Muscle of leg (tissue), 3 donors: ENCODE measurements at regions not wholly inside any gene's neighbourhood (a gene's known extent, or its start where the extent isn't known, plus 50 kb on each side); places are given as distances from the start of the nearest gene placed in this dataset.

Source experiments
- DNase-seq: peaks from one replicate; pipeline ENCODE4 v3.0.0; 2013
- H3K27ac ChIP-seq: one replicate; pipeline ENCODE4 v1.5.1; 2013; ENCODE audit warnings: mild to moderate bottlenecking, low read length, control low read depth
- H3K27me3 ChIP-seq: one replicate; pipeline ENCODE4 v1.6.1; 2013; ENCODE audit warnings: low read length; ENCODE audit not compliant: control insufficient read depth, insufficient read depth
- H3K36me3 ChIP-seq: one replicate; pipeline ENCODE4 v1.6.1; 2013; ENCODE audit warnings: low read length; ENCODE audit not compliant: control insufficient read depth, insufficient read depth
- H3K4me1 ChIP-seq: one replicate; pipeline ENCODE4 v1.6.1; 2013; ENCODE audit warnings: low read length; ENCODE audit not compliant: control insufficient read depth, insufficient read depth
- H3K4me3 ChIP-seq: one replicate; pipeline ENCODE4 v1.5.1; 2013; ENCODE audit warnings: low read length, control low read depth
- H3K9me3 ChIP-seq: replicated peaks from 2 replicates; pipeline ENCODE4 v1.6.1; 2013; ENCODE audit warnings: low read depth, low read length; ENCODE audit not compliant: control insufficient read depth
- WGBS: methylation state at CpG from one replicate; pipeline ENCODE4 v1.1.5; 2013; ENCODE audit warnings: missing lambda C conversion rate; ENCODE audit not compliant: insufficient coverage; 5-methylcytosine and 5-hydroxymethylcytosine counted together

DNA sequence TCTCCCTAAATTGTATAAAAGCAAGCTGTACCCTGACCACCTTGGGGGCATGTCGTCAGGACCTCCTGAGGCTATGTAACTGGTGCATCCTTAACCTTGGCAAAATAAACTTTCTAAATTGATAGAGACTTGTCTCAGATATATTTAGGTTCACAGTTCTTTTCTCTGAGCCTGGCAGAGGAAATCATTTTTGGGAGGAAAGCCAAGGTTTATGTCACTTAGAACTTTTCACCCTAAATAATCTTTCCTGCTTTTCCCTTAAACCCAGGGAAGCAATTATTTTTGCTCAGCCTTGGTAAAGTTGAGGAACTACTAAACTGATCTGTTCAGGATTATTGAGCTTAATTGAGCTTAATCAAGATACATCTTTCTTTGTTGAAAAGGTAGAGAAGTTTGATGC is 608.9 kb downstream of the PDCD6IP start:
- H3K36me3 ChIP-seq: no peaks in the 10 kb centered on the region
- peak; percentile 14 for DNase-seq
- H3K27ac ChIP-seq: no peak overlapping the region
- H3K9me3 ChIP-seq: no peaks in the 10 kb centered on the region
- H3K4me1 ChIP-seq: no peaks in the 10 kb centered on the region
- no peaks in the 10 kb centered on the region for H3K27me3 ChIP-seq
- H3K4me3 ChIP-seq: no peak overlapping the region
- no CpG with 5 or more reads among the region's 1 CpG for WGBS

- Histone ChIP-seq H3K9me3 (no peaks in the 10 kb centered on the region), H3K4me1 (no peaks in the 10 kb centered on the region), H3K27ac (no peak overlapping the region), H3K36me3 (no peaks in the 10 kb centered on the region), H3K27me3 (no peaks in the 10 kb centered on the region), H3K4me3 (no peak overlapping the region)
- WGBS: no CpG with 5 or more reads among the region's 3 CpGs
- DNase-seq: no peak
These were observed 609.7 kb downstream of the PDCD6IP start for GRCh38 chr3:34408088-34408487.

DNA sequence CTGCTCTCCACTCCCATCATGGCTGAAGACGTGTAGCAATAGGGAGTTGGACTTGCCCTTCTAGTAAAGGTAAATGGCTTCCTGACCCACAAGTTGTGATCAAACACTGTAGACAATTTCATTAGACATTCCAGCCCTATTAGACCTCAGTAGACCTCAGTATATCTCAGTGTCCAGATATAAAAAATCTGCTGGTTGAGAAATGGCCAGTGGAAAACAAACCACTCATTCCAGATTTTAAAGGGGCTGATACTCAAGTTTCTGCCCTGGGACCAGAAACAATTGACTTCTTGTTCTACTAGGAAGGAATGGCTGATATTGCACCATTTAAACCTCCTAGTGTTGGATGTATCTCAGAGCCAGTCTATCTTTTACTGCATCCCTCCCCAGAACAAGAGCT is 613.2 kb downstream of the PDCD6IP start:
- Histone ChIP-seq H3K4me3 (no peak overlapping the region), H3K9me3 (no peaks in the 10 kb centered on the region), H3K27me3 (no peaks in the 10 kb centered on the region), H3K4me1 (no peaks in the 10 kb centered on the region), H3K36me3 (no peaks in the 10 kb centered on the region), H3K27ac (no peak overlapping the region)
- no peak for DNase-seq
- WGBS: no CpG with 5 or more reads among the region's 1 CpG

DNA sequence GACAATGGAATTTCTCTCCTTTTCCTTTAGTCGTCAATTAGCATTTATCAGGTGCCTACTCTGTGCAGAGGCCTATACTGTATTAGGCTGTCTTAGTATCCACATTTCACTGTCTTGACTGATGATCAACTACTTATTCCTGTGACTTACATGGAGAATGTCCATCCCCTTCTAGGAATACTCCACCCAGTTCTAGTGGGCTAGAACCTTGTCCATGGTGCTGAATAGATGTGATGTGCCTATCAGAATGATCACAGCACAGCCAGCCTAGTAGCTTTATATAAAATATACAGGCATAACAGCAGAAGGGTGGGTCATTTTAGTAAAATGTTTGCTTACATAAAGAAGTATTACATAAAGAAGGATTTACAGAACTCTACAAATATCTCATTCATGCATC is 621.4 kb downstream of the PDCD6IP start:
- Histone ChIP-seq H3K36me3 (no peaks in the 10 kb centered on the region), H3K4me1 (no peaks in the 10 kb centered on the region), H3K9me3 (peaks cover 2% of the 10 kb centered on the region), H3K4me3 (no peak overlapping the region), H3K27me3 (no peaks in the 10 kb centered on the region), H3K27ac (no peak overlapping the region)
- no CpG with 5 or more reads among the region's 1 CpG for WGBS
- peak; percentile 14 for DNase-seq

GRCh38 chr3:34421762-34422161 is 623.3 kb downstream of the PDCD6IP start:
- H3K4me1 ChIP-seq: no peaks in the 10 kb centered on the region
- no peak overlapping the region for H3K27ac ChIP-seq
- peaks cover 2% of the 10 kb centered on the region for H3K9me3 ChIP-seq
- DNase-seq: no peak
- H3K4me3 ChIP-seq: no peak overlapping the region
- no CpG with 5 or more reads among the region's 2 CpGs for WGBS
- H3K27me3 ChIP-seq: no peaks in the 10 kb centered on the region
- no peaks in the 10 kb centered on the region for H3K36me3 ChIP-seq

DNA sequence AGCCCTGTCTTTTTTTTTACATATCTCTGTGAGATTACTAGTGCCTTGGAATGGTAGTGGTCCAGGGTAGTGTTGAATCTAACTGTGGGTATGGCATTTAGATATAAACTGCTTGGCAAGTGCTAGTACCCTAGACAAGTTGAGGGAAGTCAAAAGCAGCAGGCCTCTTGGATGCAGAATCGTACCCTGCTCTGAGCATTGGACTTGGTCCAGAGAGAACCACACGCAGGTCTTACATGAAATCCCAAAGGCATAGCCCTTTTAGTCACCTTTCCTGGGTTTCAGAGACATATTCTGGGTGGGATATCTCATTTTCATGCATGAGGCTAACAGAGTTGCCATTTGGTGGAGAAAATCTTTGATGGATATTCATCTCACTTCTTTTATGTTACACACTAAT is 641.4 kb downstream of the PDCD6IP start:
- Histone ChIP-seq H3K4me1 (no peaks in the 10 kb centered on the region), H3K4me3 (no peak overlapping the region), H3K27ac (no peak overlapping the region), H3K9me3 (peaks cover 16% of the 10 kb centered on the region), H3K36me3 (no peaks in the 10 kb centered on the region), H3K27me3 (no peaks in the 10 kb centered on the region)
- DNase-seq: no peak
- 89% methylated on average over 1 of the region's 2 CpGs for WGBS

DNA sequence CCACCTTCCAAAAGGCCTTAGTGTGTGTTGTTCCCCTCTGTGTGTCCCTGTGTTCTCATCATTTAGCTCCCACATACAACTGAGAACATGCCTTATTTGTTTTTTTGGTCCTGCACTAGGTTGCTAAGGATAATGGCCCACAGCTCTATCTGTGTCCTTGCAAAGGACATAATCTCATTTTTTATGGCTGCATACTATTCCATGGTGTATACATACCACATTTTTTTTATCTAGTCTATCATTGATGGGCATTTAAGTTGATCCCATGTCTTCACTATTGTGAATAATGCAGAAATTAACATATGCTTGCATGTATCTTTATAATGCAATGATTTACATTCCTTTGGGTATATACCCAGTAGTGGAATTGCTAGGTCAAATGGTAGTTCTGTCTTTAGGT is 645.7 kb downstream of the PDCD6IP start:
- no peaks in the 10 kb centered on the region for H3K36me3 ChIP-seq
- no peak overlapping the region for H3K4me3 ChIP-seq
- no peak for DNase-seq
- no peaks in the 10 kb centered on the region for H3K4me1 ChIP-seq
- H3K27me3 ChIP-seq: no peaks in the 10 kb centered on the region
- H3K9me3 ChIP-seq: peaks cover 20% of the 10 kb centered on the region
- H3K27ac ChIP-seq: no peak overlapping the region

- Histone ChIP-seq H3K27ac (no peak overlapping the region), H3K36me3 (no peaks in the 10 kb centered on the region), H3K4me3 (no peak overlapping the region), H3K9me3 (peaks cover 17% of the 10 kb centered on the region), H3K4me1 (no peaks in the 10 kb centered on the region), H3K27me3 (no peaks in the 10 kb centered on the region)
- no peak for DNase-seq
- WGBS: no CpG with 5 or more reads among the region's 3 CpGs
These were observed 650.9 kb downstream of the PDCD6IP start for GRCh38 chr3:34449305-34449704.

DNA sequence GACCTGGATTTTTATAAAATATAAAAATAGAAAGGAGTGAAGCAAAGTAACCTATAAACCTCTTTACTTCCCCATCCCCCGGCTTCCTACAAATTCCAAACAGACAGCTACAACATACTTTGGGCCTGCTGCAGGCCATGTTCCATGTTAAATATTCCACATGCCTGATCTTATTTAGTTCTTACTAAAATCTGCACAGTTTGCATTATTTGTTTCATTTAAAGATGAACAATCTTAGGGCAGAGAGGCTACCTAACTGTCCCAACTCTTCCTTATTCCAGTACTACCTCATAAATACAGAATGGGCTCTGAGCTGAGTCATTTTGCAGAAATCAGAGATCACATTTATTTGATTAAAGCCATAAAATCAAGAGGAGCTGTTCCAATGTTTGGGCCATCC is 665.0 kb downstream of the PDCD6IP start:
- Histone ChIP-seq H3K9me3 (peaks cover 13% of the 10 kb centered on the region), H3K4me3 (no peak overlapping the region), H3K4me1 (no peaks in the 10 kb centered on the region), H3K36me3 (no peaks in the 10 kb centered on the region), H3K27me3 (no peaks in the 10 kb centered on the region), H3K27ac (no peak overlapping the region)
- WGBS: no CpG with 5 or more reads among the region's 1 CpG
- no peak for DNase-seq

- H3K36me3 ChIP-seq: no peaks in the 10 kb centered on the region
- no peak for DNase-seq
- H3K4me3 ChIP-seq: no peak overlapping the region
- no peak overlapping the region for H3K27ac ChIP-seq
- H3K9me3 ChIP-seq: peaks cover 9% of the 10 kb centered on the region
- WGBS: 50% methylated on average over 1 of the region's 4 CpGs
- no peaks in the 10 kb centered on the region for H3K27me3 ChIP-seq
- no peaks in the 10 kb centered on the region for H3K4me1 ChIP-seq
These were observed 666.2 kb downstream of the PDCD6IP start for GRCh38 chr3:34464646-34465045.

- no peak overlapping the region for H3K4me3 ChIP-seq
- no peaks in the 10 kb centered on the region for H3K36me3 ChIP-seq
- no peaks in the 10 kb centered on the region for H3K9me3 ChIP-seq
- H3K27ac ChIP-seq: no peak overlapping the region
- no peaks in the 10 kb centered on the region for H3K27me3 ChIP-seq
- 67% methylated on average over 3 of the region's 3 CpGs for WGBS
- H3K4me1 ChIP-seq: no peaks in the 10 kb centered on the region
- DNase-seq: no peak
These were observed 677.4 kb downstream of the PDCD6IP start for GRCh38 chr3:34475851-34476250.
